Liver (tissue), 8 donors: ENCODE measurements at regions not wholly inside any gene's neighbourhood (a gene's known extent, or its start where the extent isn't known, plus 50 kb on each side); places are given as distances from the start of the nearest gene placed in this dataset.
A peak's percentile ranks its signal among the peaks of the same experiment; 100 is the strongest.

Experiments used
- DNase-seq: peaks from one replicate; pipeline ENCODE4 v3.0.0-alpha.2; 2017; ENCODE audit warnings: low spot score
- H3K27ac ChIP-seq, 2 donors: one replicate each; pipeline ENCODE4 v1.7.0; 2013; ENCODE audit warnings: inconsistent platforms in 2 of 2, low read length in 2 of 2, control low read depth in 1 of 2, low read depth in 1 of 2, mild to moderate bottlenecking in 1 of 2
- H3K27me3 ChIP-seq, 4 donors: one replicate each; pipeline versions ENCODE4 v1.6.1 to v1.7.0; 2013; ENCODE audit warnings: low read length in 3 of 4, inconsistent platforms in 1 of 4, mild to moderate bottlenecking in 1 of 4, moderate library complexity in 1 of 4; ENCODE audit not compliant: control insufficient read depth in 4 of 4, insufficient read depth in 4 of 4
- H3K36me3 ChIP-seq, 4 donors: one replicate each; pipeline versions ENCODE4 v1.6.1 to v1.7.0; 2013; ENCODE audit warnings: low read length in 3 of 4, mild to moderate bottlenecking in 3 of 4, low read depth in 1 of 4, moderate library complexity in 1 of 4; ENCODE audit not compliant: control insufficient read depth in 4 of 4, insufficient read depth in 3 of 4
- H3K4me1 ChIP-seq, 4 donors: one replicate each; pipeline versions ENCODE4 v1.6.1 to v1.7.0; 2013; ENCODE audit warnings: low read length in 3 of 4, mild to moderate bottlenecking in 3 of 4, moderate library complexity in 1 of 4; ENCODE audit not compliant: control insufficient read depth in 4 of 4, insufficient read depth in 4 of 4
- H3K4me3 ChIP-seq, 3 donors: one replicate each; pipeline versions ENCODE4 v1.6.1 to v1.7.0; 2013; ENCODE audit warnings: low read length in 3 of 3, control low read depth in 1 of 3, low read depth in 1 of 3, mild to moderate bottlenecking in 1 of 3
- H3K9ac ChIP-seq, 2 donors: one replicate each; pipeline ENCODE4 v1.7.0; 2013; ENCODE audit warnings: low read length in 2 of 2, mild to moderate bottlenecking in 2 of 2, moderate library complexity in 2 of 2, control low read depth in 1 of 2, low read depth in 1 of 2
- H3K9me3 ChIP-seq, 4 donors: one replicate each; pipeline versions ENCODE4 v1.6.1 to v1.7.0; 2013; ENCODE audit warnings: low read length in 3 of 4; ENCODE audit not compliant: control insufficient read depth in 4 of 4
- FOXA1 ChIP-seq: IDR thresholded peaks from 2 replicates; pipeline ENCODE4 v1.6.1; 2016; ENCODE audit warnings: antibody characterized with exemption
- FOXA2 ChIP-seq: IDR thresholded peaks from 2 replicates; pipeline ENCODE4 v1.6.1; 2016; ENCODE audit warnings: antibody characterized with exemption
- HNF4A ChIP-seq, 2 donors: conservative IDR thresholded peaks; 2 replicates each; pipeline ENCODE4 v1.6.1; 2016; ENCODE audit warnings: antibody characterized with exemption in 2 of 2, mild to moderate bottlenecking in 2 of 2
- HNF4G ChIP-seq: IDR thresholded peaks from 2 replicates; pipeline ENCODE4 v1.6.1; 2016; ENCODE audit warnings: antibody characterized with exemption
- NR2F2 ChIP-seq: IDR thresholded peaks from 2 replicates; pipeline ENCODE4 v1.6.1; 2016; ENCODE audit warnings: antibody characterized with exemption
- RAD21 ChIP-seq, 2 donors: IDR thresholded peaks; 2 replicates each; pipeline ENCODE4 v1.6.1; 2016; ENCODE audit warnings: antibody characterized with exemption in 2 of 2, mild to moderate bottlenecking in 2 of 2
- RXRA ChIP-seq, 2 donors: IDR thresholded peaks; 2 replicates each; pipeline ENCODE4 v1.6.1; 2017 to 2018; ENCODE audit warnings: antibody characterized with exemption in 2 of 2, mild to moderate bottlenecking in 1 of 2
- SP1 ChIP-seq: IDR thresholded peaks from 2 replicates; pipeline ENCODE4 v1.6.1; 2018; ENCODE audit warnings: antibody characterized with exemption, mild to moderate bottlenecking
- TAF1 ChIP-seq: conservative IDR thresholded peaks from 2 replicates; pipeline ENCODE4 v1.6.1; 2016; ENCODE audit warnings: antibody characterized with exemption, mild to moderate bottlenecking
- YY1 ChIP-seq: IDR thresholded peaks from 2 replicates; pipeline ENCODE4 v1.6.1; 2016; ENCODE audit warnings: antibody characterized with exemption, mild to moderate bottlenecking
- WGBS: extraction: QIAGEN DNeasy Blood & Tissue Kit; methylation state at CpG from one replicate; pipeline ENCODE4 v1.1.7; 2013; 5-methylcytosine and 5-hydroxymethylcytosine counted together
- TF ChIP-seq, protein P1 (sequence below): IDR thresholded peaks from 2 replicates; pipeline ENCODE4 v1.6.1; 2016; ENCODE audit warnings: antibody characterized with exemption
- TF ChIP-seq, protein P2 (sequence below): fragments of 150-350 bp; IDR thresholded peaks from 2 replicates; pipeline ENCODE4 v1.5.1; 2017; ENCODE audit warnings: improper control_type of control experiment, low read depth, low read length; ENCODE audit not compliant: missing input control
- TF ChIP-seq, protein P3 (sequence below): IDR thresholded peaks from 2 replicates; pipeline ENCODE4 v1.6.1; 2016; ENCODE audit warnings: antibody characterized with exemption
- TF ChIP-seq, protein P4 (sequence below): IDR thresholded peaks from 2 replicates; pipeline ENCODE4 v1.6.1; 2016; ENCODE audit warnings: antibody characterized with exemption
- TF ChIP-seq, protein P5 (sequence below): IDR thresholded peaks from 2 replicates; pipeline ENCODE4 v1.6.1; 2016; ENCODE audit warnings: antibody characterized with exemption, mild to moderate bottlenecking
- donor health status: healthy.
- donor health status: healthy.
- donor health status: healthy.
- donor health status: healthy.
- donor health status: healthy.

DNA sequence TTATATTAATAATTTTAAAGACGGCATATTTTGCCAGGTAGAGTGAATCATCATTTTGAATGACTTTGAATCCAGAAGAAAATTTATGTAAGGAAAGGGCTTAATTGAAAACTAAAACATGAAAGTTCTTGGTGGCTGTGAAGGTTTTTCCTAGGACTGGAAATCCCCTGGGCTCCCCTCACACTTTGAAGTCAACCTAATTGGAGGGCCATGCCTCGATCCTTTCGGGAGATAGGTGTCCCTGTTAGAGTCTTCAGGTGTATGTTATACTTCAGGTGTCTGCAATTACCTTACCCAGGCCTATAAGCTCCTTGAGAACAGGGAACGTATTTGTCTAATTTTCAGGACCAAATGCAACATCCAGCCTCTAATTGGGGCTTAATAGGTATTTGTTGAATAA is 73.0 kb downstream of the ARL4C start:
- 74% methylated on average over 4 of the region's 4 CpGs for WGBS
- TF ChIP-seq RXRA (IDR thresholded peaks at IDR 0.05) (no peak), NR2F2 (no peak), FOXA1 (no peak), TAF1 (no peak), HNF4A (conservative IDR thresholded peaks at IDR 0.05) (no peak), SP1 (no peak), YY1 (no peak), FOXA2 (no peak), RAD21 (IDR thresholded peaks at IDR 0.05) (no peak), HNF4G (no peak)
- TF ChIP-seq, protein P1, sequence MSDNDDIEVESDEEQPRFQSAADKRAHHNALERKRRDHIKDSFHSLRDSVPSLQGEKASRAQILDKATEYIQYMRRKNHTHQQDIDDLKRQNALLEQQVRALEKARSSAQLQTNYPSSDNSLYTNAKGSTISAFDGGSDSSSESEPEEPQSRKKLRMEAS: no peak
- TF ChIP-seq, protein P2, sequence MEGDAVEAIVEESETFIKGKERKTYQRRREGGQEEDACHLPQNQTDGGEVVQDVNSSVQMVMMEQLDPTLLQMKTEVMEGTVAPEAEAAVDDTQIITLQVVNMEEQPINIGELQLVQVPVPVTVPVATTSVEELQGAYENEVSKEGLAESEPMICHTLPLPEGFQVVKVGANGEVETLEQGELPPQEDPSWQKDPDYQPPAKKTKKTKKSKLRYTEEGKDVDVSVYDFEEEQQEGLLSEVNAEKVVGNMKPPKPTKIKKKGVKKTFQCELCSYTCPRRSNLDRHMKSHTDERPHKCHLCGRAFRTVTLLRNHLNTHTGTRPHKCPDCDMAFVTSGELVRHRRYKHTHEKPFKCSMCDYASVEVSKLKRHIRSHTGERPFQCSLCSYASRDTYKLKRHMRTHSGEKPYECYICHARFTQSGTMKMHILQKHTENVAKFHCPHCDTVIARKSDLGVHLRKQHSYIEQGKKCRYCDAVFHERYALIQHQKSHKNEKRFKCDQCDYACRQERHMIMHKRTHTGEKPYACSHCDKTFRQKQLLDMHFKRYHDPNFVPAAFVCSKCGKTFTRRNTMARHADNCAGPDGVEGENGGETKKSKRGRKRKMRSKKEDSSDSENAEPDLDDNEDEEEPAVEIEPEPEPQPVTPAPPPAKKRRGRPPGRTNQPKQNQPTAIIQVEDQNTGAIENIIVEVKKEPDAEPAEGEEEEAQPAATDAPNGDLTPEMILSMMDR: no peak
- TF ChIP-seq, protein P3, sequence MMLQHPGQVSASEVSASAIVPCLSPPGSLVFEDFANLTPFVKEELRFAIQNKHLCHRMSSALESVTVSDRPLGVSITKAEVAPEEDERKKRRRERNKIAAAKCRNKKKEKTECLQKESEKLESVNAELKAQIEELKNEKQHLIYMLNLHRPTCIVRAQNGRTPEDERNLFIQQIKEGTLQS: no peak
- TF ChIP-seq, protein P4, sequence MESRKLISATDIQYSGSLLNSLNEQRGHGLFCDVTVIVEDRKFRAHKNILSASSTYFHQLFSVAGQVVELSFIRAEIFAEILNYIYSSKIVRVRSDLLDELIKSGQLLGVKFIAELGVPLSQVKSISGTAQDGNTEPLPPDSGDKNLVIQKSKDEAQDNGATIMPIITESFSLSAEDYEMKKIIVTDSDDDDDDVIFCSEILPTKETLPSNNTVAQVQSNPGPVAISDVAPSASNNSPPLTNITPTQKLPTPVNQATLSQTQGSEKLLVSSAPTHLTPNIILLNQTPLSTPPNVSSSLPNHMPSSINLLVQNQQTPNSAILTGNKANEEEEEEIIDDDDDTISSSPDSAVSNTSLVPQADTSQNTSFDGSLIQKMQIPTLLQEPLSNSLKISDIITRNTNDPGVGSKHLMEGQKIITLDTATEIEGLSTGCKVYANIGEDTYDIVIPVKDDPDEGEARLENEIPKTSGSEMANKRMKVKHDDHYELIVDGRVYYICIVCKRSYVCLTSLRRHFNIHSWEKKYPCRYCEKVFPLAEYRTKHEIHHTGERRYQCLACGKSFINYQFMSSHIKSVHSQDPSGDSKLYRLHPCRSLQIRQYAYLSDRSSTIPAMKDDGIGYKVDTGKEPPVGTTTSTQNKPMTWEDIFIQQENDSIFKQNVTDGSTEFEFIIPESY: no peak
- H3K27ac ChIP-seq: no peak overlapping the region
- no peaks in the 10 kb centered on the region for H3K36me3 ChIP-seq
- no peak overlapping the region for H3K4me3 ChIP-seq
- H3K4me1 ChIP-seq: no peaks in the 10 kb centered on the region
- no peaks in the 10 kb centered on the region for H3K27me3 ChIP-seq
- no peak overlapping the region for H3K9ac ChIP-seq
- no peak for DNase-seq
- H3K9me3 ChIP-seq: no peaks in the 10 kb centered on the region

DNA sequence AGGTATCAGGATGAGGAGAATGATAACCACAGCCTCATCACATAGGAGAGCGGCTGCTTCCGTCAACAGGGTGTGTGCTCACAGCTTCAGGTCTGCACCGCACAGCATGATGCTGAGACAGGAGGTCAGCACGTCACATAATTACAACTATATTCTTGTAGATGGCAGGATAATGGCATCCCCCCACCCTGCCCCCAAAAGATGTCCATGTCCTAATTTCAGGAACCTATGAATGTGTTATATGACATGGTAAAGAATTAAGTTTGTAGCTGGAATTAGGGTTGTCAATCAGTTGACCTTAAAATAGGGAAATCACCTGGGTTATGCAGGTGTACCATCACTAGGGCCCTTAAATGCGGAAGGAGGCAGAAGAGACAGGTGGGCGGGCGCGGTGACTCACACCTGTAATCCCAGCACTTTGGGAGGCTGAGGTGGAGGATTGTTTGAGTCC is 73.9 kb downstream of the ARL4C start:
- no peak overlapping the region for H3K9ac ChIP-seq
- peak overlapping the region in 1 of 2 donors; percentile 15 for H3K27ac ChIP-seq
- TF ChIP-seq RAD21 (IDR thresholded peaks at IDR 0.05): no peak
- no peak for TF ChIP-seq FOXA2
- no peak for TF ChIP-seq SP1
- TF ChIP-seq, protein P5, sequence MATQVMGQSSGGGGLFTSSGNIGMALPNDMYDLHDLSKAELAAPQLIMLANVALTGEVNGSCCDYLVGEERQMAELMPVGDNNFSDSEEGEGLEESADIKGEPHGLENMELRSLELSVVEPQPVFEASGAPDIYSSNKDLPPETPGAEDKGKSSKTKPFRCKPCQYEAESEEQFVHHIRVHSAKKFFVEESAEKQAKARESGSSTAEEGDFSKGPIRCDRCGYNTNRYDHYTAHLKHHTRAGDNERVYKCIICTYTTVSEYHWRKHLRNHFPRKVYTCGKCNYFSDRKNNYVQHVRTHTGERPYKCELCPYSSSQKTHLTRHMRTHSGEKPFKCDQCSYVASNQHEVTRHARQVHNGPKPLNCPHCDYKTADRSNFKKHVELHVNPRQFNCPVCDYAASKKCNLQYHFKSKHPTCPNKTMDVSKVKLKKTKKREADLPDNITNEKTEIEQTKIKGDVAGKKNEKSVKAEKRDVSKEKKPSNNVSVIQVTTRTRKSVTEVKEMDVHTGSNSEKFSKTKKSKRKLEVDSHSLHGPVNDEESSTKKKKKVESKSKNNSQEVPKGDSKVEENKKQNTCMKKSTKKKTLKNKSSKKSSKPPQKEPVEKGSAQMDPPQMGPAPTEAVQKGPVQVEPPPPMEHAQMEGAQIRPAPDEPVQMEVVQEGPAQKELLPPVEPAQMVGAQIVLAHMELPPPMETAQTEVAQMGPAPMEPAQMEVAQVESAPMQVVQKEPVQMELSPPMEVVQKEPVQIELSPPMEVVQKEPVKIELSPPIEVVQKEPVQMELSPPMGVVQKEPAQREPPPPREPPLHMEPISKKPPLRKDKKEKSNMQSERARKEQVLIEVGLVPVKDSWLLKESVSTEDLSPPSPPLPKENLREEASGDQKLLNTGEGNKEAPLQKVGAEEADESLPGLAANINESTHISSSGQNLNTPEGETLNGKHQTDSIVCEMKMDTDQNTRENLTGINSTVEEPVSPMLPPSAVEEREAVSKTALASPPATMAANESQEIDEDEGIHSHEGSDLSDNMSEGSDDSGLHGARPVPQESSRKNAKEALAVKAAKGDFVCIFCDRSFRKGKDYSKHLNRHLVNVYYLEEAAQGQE: no peak
- TF ChIP-seq RXRA (IDR thresholded peaks at IDR 0.05): no peak
- TF ChIP-seq HNF4A (conservative IDR thresholded peaks at IDR 0.05): no peak
- no peak for TF ChIP-seq HNF4G
- 94% methylated on average over 8 of the region's 8 CpGs for WGBS
- no peak for DNase-seq
- H3K27me3 ChIP-seq: no peaks in the 10 kb centered on the region
- H3K36me3 ChIP-seq: no peaks in the 10 kb centered on the region
- no peak overlapping the region for H3K4me3 ChIP-seq
- H3K4me1 ChIP-seq: no peaks in the 10 kb centered on the region
- no peaks in the 10 kb centered on the region for H3K9me3 ChIP-seq
